ENCODE measurements at regions not wholly inside any gene's neighbourhood (a gene's known extent, or its start where the extent isn't known, plus 50 kb on each side); places are given as distances from the start of the nearest gene placed in this dataset.

DNA sequence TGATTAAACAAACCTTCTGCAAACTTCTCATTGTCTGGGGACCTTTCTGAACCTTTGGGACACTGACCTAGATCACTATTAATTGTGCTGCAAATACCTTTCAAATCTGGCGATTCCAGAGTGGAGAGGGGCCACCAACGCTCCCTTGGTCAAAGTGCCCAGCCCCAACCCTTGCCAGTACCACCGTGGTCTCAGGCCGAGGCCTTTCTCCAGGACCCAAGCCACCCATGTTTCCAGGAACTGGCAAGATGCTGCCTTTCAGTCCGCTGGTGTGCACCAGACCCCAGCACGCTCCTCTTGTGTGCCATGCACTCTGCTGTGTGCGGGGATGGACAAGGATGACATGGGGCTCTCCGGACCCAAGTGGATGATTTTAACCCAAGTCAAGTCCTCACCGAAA, 91.1 kb upstream of the MGMT start:
- Mint-ChIP-seq H3K4me1 (ENCODE audit: low read depth) (no peaks in the 10 kb centered on the region), H3K4me3 (no peak overlapping the region), H3K36me3 (ENCODE audit: low read depth) (no peaks in the 10 kb centered on the region), H3K27ac (no peak overlapping the region), H3K9me3 (ENCODE audit: insufficient read depth) (no peaks in the 10 kb centered on the region), H3K27me3 (ENCODE audit: low read depth) (peaks cover 21% of the 10 kb centered on the region)
- POLR2A ChIA-PET, result no interaction called here
- no peak for ATAC-seq
- no peak for DNase-seq
- CTCF ChIA-PET, result no interaction called here

- ChIA-PET CTCF (no interaction called here), POLR2A (no interaction called here)
- Mint-ChIP-seq H3K4me3 (no peak overlapping the region), H3K36me3 (ENCODE audit: low read depth) (no peaks in the 10 kb centered on the region), H3K9me3 (ENCODE audit: insufficient read depth) (no peaks in the 10 kb centered on the region), H3K4me1 (ENCODE audit: low read depth) (no peaks in the 10 kb centered on the region), H3K27ac (no peak overlapping the region), H3K27me3 (ENCODE audit: low read depth) (no peaks in the 10 kb centered on the region)
- DNase-seq (no peak), ATAC-seq (no peak)
Measured at GRCh38 chr10:129380279-129380678, 86.8 kb upstream of the MGMT start.

DNA sequence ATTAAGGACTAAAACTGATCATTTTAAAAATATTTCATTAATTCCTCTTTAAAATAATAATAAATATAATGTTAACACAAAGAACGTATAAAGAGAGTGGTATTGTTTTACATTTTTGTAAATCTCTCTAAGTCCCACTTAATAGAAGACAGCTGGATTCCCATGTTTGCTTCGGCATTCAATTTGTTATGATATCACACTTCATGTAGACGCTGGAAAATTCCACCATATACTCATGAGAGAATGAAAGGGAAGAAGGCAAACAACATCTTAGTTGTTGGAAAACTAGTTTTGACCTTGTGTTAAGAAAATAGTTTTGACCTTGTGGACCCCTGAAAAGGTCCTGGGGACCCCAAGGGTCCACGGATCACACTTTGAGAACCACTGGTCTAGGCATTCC, 85.3 kb upstream of the MGMT start:
- CTCF ChIA-PET, result no interaction called here
- no peaks in the 10 kb centered on the region for H3K36me3 Mint-ChIP-seq (ENCODE audit: low read depth)
- POLR2A ChIA-PET, result no interaction called here
- no peaks in the 10 kb centered on the region for H3K9me3 Mint-ChIP-seq (ENCODE audit: insufficient read depth)
- DNase-seq (no peak), ATAC-seq (no peak)
- H3K27me3 Mint-ChIP-seq (ENCODE audit: low read depth), result no peaks in the 10 kb centered on the region
- no peaks in the 10 kb centered on the region for H3K4me1 Mint-ChIP-seq (ENCODE audit: low read depth)
- H3K27ac Mint-ChIP-seq, result no peak overlapping the region
- no peak overlapping the region for H3K4me3 Mint-ChIP-seq

GRCh38 chr10:129382401-129382800, 84.6 kb upstream of the MGMT start:
- Mint-ChIP-seq H3K27ac (no peak overlapping the region), H3K36me3 (ENCODE audit: low read depth) (no peaks in the 10 kb centered on the region), H3K4me3 (no peak overlapping the region), H3K27me3 (ENCODE audit: low read depth) (no peaks in the 10 kb centered on the region), H3K4me1 (ENCODE audit: low read depth) (no peaks in the 10 kb centered on the region), H3K9me3 (ENCODE audit: insufficient read depth) (no peaks in the 10 kb centered on the region)
- no peak for DNase-seq
- ATAC-seq, result no peak
- ChIA-PET POLR2A (no interaction called here), CTCF (no interaction called here)

- Mint-ChIP-seq H3K27ac (no peak overlapping the region), H3K4me3 (no peak overlapping the region), H3K4me1 (ENCODE audit: low read depth) (no peaks in the 10 kb centered on the region), H3K36me3 (ENCODE audit: low read depth) (no peaks in the 10 kb centered on the region), H3K9me3 (ENCODE audit: insufficient read depth) (no peaks in the 10 kb centered on the region), H3K27me3 (ENCODE audit: low read depth) (no peaks in the 10 kb centered on the region)
- DNase-seq (no peak), ATAC-seq (no peak)
- CTCF ChIA-PET, result no interaction called here
- POLR2A ChIA-PET, result no interaction called here
Measured at GRCh38 chr10:129383651-129384050, 83.4 kb upstream of the MGMT start.

DNA sequence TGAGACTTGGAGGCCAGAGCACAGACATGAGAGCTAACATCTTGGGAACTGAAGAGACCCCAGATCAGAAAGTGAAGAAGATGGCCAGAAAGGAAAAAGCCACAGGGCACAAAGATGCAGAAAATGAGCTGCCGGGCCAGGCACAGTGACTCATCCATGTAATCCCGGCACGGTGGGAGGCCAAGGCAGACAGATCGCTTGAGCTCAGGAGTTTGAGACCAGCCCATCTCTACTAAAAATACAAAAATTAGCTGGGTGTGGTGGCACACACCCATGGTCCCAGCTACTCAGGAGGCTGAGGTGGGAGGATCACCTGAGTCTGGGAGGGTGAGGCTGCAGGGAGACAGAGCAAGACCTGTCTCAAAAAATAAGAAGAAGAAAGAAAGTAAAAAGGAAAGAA, 81.4 kb upstream of the MGMT start:
- no peak overlapping the region for H3K4me3 Mint-ChIP-seq
- no peaks in the 10 kb centered on the region for H3K27me3 Mint-ChIP-seq (ENCODE audit: low read depth)
- no peaks in the 10 kb centered on the region for H3K36me3 Mint-ChIP-seq (ENCODE audit: low read depth)
- DNase-seq (no peak), ATAC-seq (no peak)
- POLR2A ChIA-PET, result no interaction called here
- no peak overlapping the region for H3K27ac Mint-ChIP-seq
- H3K4me1 Mint-ChIP-seq (ENCODE audit: low read depth), result no peaks in the 10 kb centered on the region
- CTCF ChIA-PET, result no interaction called here
- no peaks in the 10 kb centered on the region for H3K9me3 Mint-ChIP-seq (ENCODE audit: insufficient read depth)

- Mint-ChIP-seq H3K36me3 (ENCODE audit: low read depth) (no peaks in the 10 kb centered on the region), H3K27ac (no peak overlapping the region), H3K27me3 (ENCODE audit: low read depth) (no peaks in the 10 kb centered on the region), H3K9me3 (ENCODE audit: insufficient read depth) (no peaks in the 10 kb centered on the region), H3K4me3 (no peak overlapping the region), H3K4me1 (ENCODE audit: low read depth) (no peaks in the 10 kb centered on the region)
- POLR2A ChIA-PET, result no interaction called here
- ATAC-seq (no peak), DNase-seq (no peak)
- CTCF ChIA-PET, result no interaction called here
Measured at GRCh38 chr10:129386415-129387257, 80.4 kb upstream of the MGMT start.

GRCh38 chr10:129387258-129387525, 79.8 kb upstream of the MGMT start:
- DNase-seq (no peak), ATAC-seq (no peak)
- Mint-ChIP-seq H3K4me3 (no peak overlapping the region), H3K27ac (no peak overlapping the region), H3K36me3 (ENCODE audit: low read depth) (no peaks in the 10 kb centered on the region), H3K27me3 (ENCODE audit: low read depth) (no peaks in the 10 kb centered on the region), H3K4me1 (ENCODE audit: low read depth) (no peaks in the 10 kb centered on the region), H3K9me3 (ENCODE audit: insufficient read depth) (no peaks in the 10 kb centered on the region)
- ChIA-PET CTCF (no interaction called here), POLR2A (no interaction called here)

- Mint-ChIP-seq H3K4me3 (no peak overlapping the region), H3K9me3 (ENCODE audit: insufficient read depth) (no peaks in the 10 kb centered on the region), H3K36me3 (ENCODE audit: low read depth) (no peaks in the 10 kb centered on the region), H3K4me1 (ENCODE audit: low read depth) (no peaks in the 10 kb centered on the region), H3K27ac (no peak overlapping the region), H3K27me3 (ENCODE audit: low read depth) (no peaks in the 10 kb centered on the region)
- ChIA-PET POLR2A (no interaction called here), CTCF (no interaction called here)
- no peak for ATAC-seq
- DNase-seq, result no peak
Measured at GRCh38 chr10:129388435-129388834, 78.6 kb upstream of the MGMT start.

DNA sequence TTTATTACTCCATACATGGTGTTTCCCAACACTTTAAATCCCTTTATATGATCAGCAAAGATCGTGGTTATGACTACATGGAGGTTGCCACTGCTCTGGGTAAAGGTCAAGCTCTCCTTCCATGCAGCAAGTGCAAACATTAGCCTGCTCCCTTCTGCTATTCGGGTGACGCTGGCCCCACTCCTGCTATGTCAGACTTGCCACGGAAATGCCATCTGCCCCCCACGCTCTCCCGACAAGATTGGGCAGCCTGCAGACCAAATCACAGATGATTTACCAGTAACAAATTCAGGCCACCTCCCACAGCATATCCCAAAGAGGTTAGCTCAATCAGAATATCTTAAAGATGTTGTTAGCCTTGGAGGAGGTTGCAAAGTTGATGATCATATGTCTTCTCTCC, 77.8 kb upstream of the MGMT start:
- CTCF ChIA-PET, result no interaction called here
- H3K27ac Mint-ChIP-seq, result no peak overlapping the region

GRCh38 chr10:129390147-129390546, 76.9 kb upstream of the MGMT start:
- ChIA-PET POLR2A (no interaction called here), CTCF (no interaction called here)
- H3K27ac Mint-ChIP-seq, result no peak overlapping the region
- no peaks in the 10 kb centered on the region for H3K4me1 Mint-ChIP-seq (ENCODE audit: low read depth)
- no peak for ATAC-seq
- H3K4me3 Mint-ChIP-seq, result no peak overlapping the region
- H3K36me3 Mint-ChIP-seq (ENCODE audit: low read depth), result no peaks in the 10 kb centered on the region
- no peak for DNase-seq
- H3K27me3 Mint-ChIP-seq (ENCODE audit: low read depth), result no peaks in the 10 kb centered on the region
- H3K9me3 Mint-ChIP-seq (ENCODE audit: insufficient read depth), result no peaks in the 10 kb centered on the region

More for the DNA sequence above, 77.8 kb upstream of the MGMT start:
- Mint-ChIP-seq H3K36me3 (ENCODE audit: low read depth) (no peaks in the 10 kb centered on the region), H3K9me3 (ENCODE audit: insufficient read depth) (no peaks in the 10 kb centered on the region), H3K4me3 (no peak overlapping the region), H3K4me1 (ENCODE audit: low read depth) (no peaks in the 10 kb centered on the region), H3K27me3 (ENCODE audit: low read depth) (no peaks in the 10 kb centered on the region)
- DNase-seq, result no peak
- POLR2A ChIA-PET, result no interaction called here
- no peak for ATAC-seq

- H3K4me1 Mint-ChIP-seq (ENCODE audit: low read depth), result no peaks in the 10 kb centered on the region
- H3K27me3 Mint-ChIP-seq (ENCODE audit: low read depth), result no peaks in the 10 kb centered on the region
- ChIA-PET CTCF (no interaction called here), POLR2A (no interaction called here)
- H3K9me3 Mint-ChIP-seq (ENCODE audit: insufficient read depth), result no peaks in the 10 kb centered on the region
- no peak overlapping the region for H3K27ac Mint-ChIP-seq
- DNase-seq (no peak), ATAC-seq (no peak)
- no peaks in the 10 kb centered on the region for H3K36me3 Mint-ChIP-seq (ENCODE audit: low read depth)
- H3K4me3 Mint-ChIP-seq, result no peak overlapping the region
Measured at GRCh38 chr10:129390726-129391125, 76.3 kb upstream of the MGMT start.

GRCh38 chr10:129391464-129391863, 75.6 kb upstream of the MGMT start:
- no peaks in the 10 kb centered on the region for H3K27me3 Mint-ChIP-seq (ENCODE audit: low read depth)
- no peaks in the 10 kb centered on the region for H3K9me3 Mint-ChIP-seq (ENCODE audit: insufficient read depth)

More at GRCh38 chr10:129391464-129391863, 75.6 kb upstream of the MGMT start:
- DNase-seq (no peak), ATAC-seq (no peak)
- no peaks in the 10 kb centered on the region for H3K36me3 Mint-ChIP-seq (ENCODE audit: low read depth)
- no peak overlapping the region for H3K4me3 Mint-ChIP-seq
- POLR2A ChIA-PET, result no interaction called here
- CTCF ChIA-PET, result no interaction called here
- H3K27ac Mint-ChIP-seq, result no peak overlapping the region
- H3K4me1 Mint-ChIP-seq (ENCODE audit: low read depth), result no peaks in the 10 kb centered on the region
